ENCODE measurements at regions not wholly inside any gene's neighbourhood (a gene's known extent, or its start where the extent isn't known, plus 50 kb on each side); places are given as distances from the start of the nearest gene placed in this dataset.

DNA sequence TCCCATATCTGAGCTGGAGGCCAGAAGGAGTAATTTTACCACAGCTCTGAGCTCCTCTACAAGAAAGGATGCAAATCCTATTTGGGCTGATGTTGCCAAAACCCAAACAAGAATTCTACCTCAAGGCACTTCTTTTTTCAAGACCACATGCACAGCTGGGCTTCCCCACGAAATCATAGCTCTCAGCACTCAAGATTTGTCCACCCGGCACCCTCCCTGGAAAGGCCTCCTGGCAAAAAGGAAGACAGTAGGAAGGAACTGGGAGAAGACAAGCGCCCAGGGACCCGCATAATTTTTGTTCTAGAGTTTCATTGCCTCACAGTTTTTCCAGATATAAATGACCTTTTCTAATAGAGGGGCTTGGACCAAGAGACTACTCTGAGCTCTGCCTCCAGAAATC is 90.5 kb downstream of the BANF2 start:
- peaks cover 0 to 11% of the 10 kb centered on the region in 2 experiments for H3K27me3 ChIP-seq (replicated peaks in 1 of 2; ENCODE audit: control insufficient read depth in 2 of 2, extremely low read depth in 1 of 2, insufficient read depth in 2 of 2, low read length in 1 of 2)
- Mint-ChIP-seq H3K9me3 (no peaks in the 10 kb centered on the region), H3K4me3 (no peak overlapping the region), H3K4me1 (peaks cover 0 to 2% (median 0%) of the 10 kb centered on the region in 3 donors), H3K27ac (no peak overlapping the region), H3K36me3 (no peaks in the 10 kb centered on the region), H3K27me3 (peaks cover 4 to 7% of the 10 kb centered on the region in 2 donors)
- no peak for ATAC-seq (replicated peaks in 1 of 4)
- ChIA-PET POLR2A (interaction anchor here in 1 of 2 donors (0.6 kb wide), 1 partner anchor 48 kb away, joined by 3 read pairs; no protein-coding TSS in a partner anchor), CTCF (no interaction called here)
- WGBS (ENCODE audit: insufficient coverage): no CpG with 5 or more reads among the region's 4 CpGs
- H3K4me3 ChIP-seq (ENCODE audit: control insufficient read depth in 1 of 2, extremely low read depth in 1 of 2, low read length in 1 of 2): no peak overlapping the region
- no peaks in the 10 kb centered on the region for H3K36me3 ChIP-seq (ENCODE audit: control insufficient read depth in 2 of 2, extremely low read depth in 1 of 2, insufficient read depth in 1 of 2, low read length in 1 of 2)
- H3K9me3 ChIP-seq: no peaks in the 10 kb centered on the region
- no peaks in the 10 kb centered on the region for H3K4me1 ChIP-seq (ENCODE audit: control insufficient read depth in 1 of 2, extremely low read depth in 1 of 2, insufficient read depth in 2 of 2, low read length in 2 of 2)
- DNase-seq: no peak
- H3K27ac ChIP-seq (ENCODE audit: low read length): no peak overlapping the region

GRCh38 chr20:17787816-17788215 is 88.0 kb downstream of the BANF2 start:
- no peaks in the 10 kb centered on the region for H3K36me3 ChIP-seq (ENCODE audit: control insufficient read depth in 2 of 2, extremely low read depth in 1 of 2, insufficient read depth in 1 of 2, low read length in 1 of 2)
- Mint-ChIP-seq H3K27ac (no peak overlapping the region), H3K4me3 (no peak overlapping the region), H3K36me3 (no peaks in the 10 kb centered on the region), H3K27me3 (peaks cover 4 to 7% of the 10 kb centered on the region in 2 donors), H3K4me1 (no peaks in the 10 kb centered on the region), H3K9me3 (no peaks in the 10 kb centered on the region)
- no peaks in the 10 kb centered on the region for H3K9me3 ChIP-seq
- no peak overlapping the region for H3K27ac ChIP-seq (ENCODE audit: low read length)
- CTCF ChIA-PET: no interaction called here
- ATAC-seq (replicated peaks in 1 of 4) (no peak), DNase-seq (no peak)
- H3K4me3 ChIP-seq (ENCODE audit: control insufficient read depth in 1 of 2, extremely low read depth in 1 of 2, low read length in 1 of 2): no peak overlapping the region
- POLR2A ChIA-PET: no interaction called here
- H3K4me1 ChIP-seq (ENCODE audit: control insufficient read depth in 1 of 2, extremely low read depth in 1 of 2, insufficient read depth in 2 of 2, low read length in 2 of 2): no peaks in the 10 kb centered on the region
- WGBS (ENCODE audit: insufficient coverage): no CpG with 5 or more reads among the region's 1 CpG
- H3K27me3 ChIP-seq (replicated peaks in 1 of 2; ENCODE audit: control insufficient read depth in 2 of 2, extremely low read depth in 1 of 2, insufficient read depth in 2 of 2, low read length in 1 of 2): peaks cover 0 to 11% of the 10 kb centered on the region in 2 experiments

DNA sequence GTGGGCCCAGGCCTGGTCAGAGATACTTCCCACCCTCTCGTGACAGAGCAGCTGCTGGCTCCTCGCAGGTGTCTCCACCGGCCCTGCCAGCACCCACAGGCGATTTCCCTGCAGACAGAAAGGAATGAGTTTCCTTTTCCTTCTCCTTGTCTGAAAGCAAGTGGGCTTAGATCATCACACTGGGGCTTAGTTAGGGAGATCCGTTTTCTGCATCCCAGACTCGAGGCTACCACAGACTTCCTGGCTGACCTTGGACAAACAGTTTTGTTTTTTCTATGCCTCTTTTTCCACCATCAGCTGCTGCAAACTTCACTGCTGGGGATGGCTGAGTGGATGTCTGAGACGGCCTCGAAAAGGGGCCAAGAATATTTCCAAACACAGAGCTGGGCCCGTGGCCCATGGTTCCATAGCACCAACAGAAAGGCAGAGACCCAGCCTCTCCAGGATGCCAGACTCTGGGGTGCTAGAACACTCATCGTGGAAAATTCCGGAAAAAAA is 86.5 kb downstream of the BANF2 start:
- Mint-ChIP-seq H3K36me3 (no peaks in the 10 kb centered on the region), H3K27me3 (no peaks in the 10 kb centered on the region), H3K27ac (no peak overlapping the region), H3K4me3 (no peak overlapping the region), H3K4me1 (no peaks in the 10 kb centered on the region), H3K9me3 (no peaks in the 10 kb centered on the region)
- DNase-seq (no peak), ATAC-seq (replicated peaks in 1 of 4) (no peak)
- Histone ChIP-seq H3K27me3 (replicated peaks in 1 of 2; ENCODE audit: control insufficient read depth in 2 of 2, extremely low read depth in 1 of 2, insufficient read depth in 2 of 2, low read length in 1 of 2) (peaks cover 0 to 1% of the 10 kb centered on the region in 2 experiments), H3K27ac (ENCODE audit: low read length) (no peak overlapping the region), H3K4me3 (ENCODE audit: control insufficient read depth in 1 of 2, extremely low read depth in 1 of 2, low read length in 1 of 2) (no peak overlapping the region), H3K36me3 (ENCODE audit: control insufficient read depth in 2 of 2, extremely low read depth in 1 of 2, insufficient read depth in 1 of 2, low read length in 1 of 2) (no peaks in the 10 kb centered on the region), H3K9me3 (no peaks in the 10 kb centered on the region), H3K4me1 (ENCODE audit: control insufficient read depth in 1 of 2, extremely low read depth in 1 of 2, insufficient read depth in 2 of 2, low read length in 2 of 2) (no peaks in the 10 kb centered on the region)
- CTCF ChIA-PET: no interaction called here
- POLR2A ChIA-PET: no interaction called here
- 57% methylated on average over 8 of the region's 11 CpGs for WGBS (ENCODE audit: insufficient coverage)
